ENCODE measurements at regions not wholly inside any gene's neighbourhood (a gene's known extent, or its start where the extent isn't known, plus 50 kb on each side); places are given as distances from the start of the nearest gene placed in this dataset.
"Not testable (repeated sequence)": the region's sequence is repeated elsewhere in the genome, so short reads cannot be mapped to it uniquely, and the experiment has no call there.

- DNase-seq (ENCODE audit: low read depth): not testable (repeated sequence)
These were observed 155.8 kb upstream of the ARHGAP42 start for GRCh38 chr11:100531290-100531689.

GRCh38 chr11:100536979-100537378 is 150.1 kb upstream of the ARHGAP42 start:
- no peak for DNase-seq (ENCODE audit: low read depth)

GRCh38 chr11:100543386-100543785 is 143.7 kb upstream of the ARHGAP42 start:
- DNase-seq (ENCODE audit: low read depth): no peak

GRCh38 chr11:100545556-100545955 is 141.5 kb upstream of the ARHGAP42 start:
- no peak for DNase-seq (ENCODE audit: low read depth)

GRCh38 chr11:100545970-100546369 is 141.1 kb upstream of the ARHGAP42 start:
- no peak for DNase-seq (ENCODE audit: low read depth)

- DNase-seq (ENCODE audit: low read depth): no peak
These were observed 140.4 kb upstream of the ARHGAP42 start for GRCh38 chr11:100546714-100547113.

- DNase-seq (ENCODE audit: low read depth): no peak
These were observed 136.8 kb upstream of the ARHGAP42 start for GRCh38 chr11:100550298-100550697.

DNA sequence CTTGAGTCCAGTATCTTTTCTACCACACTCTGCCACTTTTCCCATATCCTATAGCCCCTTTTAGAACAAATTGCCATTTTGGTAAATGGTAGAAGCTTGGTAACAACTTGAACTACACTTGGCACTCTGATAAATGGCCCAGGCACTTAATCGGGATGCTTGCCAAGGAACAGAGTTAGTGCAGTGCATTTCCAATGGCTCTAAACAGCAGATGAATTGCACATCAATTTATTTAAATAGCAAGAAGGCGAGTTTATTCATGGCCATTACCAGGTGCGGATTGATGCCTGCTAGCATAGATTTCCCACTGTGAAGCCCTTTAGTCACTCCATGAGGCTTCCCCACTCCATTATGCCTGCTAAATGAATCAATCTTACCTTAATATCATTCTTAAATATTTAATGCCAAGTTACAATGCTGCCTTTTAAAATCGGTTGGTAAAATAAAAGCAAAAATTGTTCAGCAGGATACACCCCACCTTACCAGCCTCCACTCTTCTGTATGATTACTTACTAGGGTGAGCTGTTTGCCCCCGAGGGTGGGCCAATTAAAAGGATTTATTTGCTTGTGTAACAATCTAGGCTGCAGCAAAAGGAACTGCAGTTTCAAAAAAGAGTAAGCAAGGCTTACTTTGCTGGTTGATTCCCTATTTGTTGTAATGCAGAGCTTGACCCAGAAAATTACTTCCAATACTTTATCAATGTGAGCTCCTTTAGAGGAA is 136.0 kb upstream of the ARHGAP42 start:
- no peak for DNase-seq (ENCODE audit: low read depth)

GRCh38 chr11:100555931-100556330 is 131.2 kb upstream of the ARHGAP42 start:
- no peak for DNase-seq (ENCODE audit: low read depth)

- DNase-seq (ENCODE audit: low read depth): no peak
These were observed 130.3 kb upstream of the ARHGAP42 start for GRCh38 chr11:100556781-100557180.

DNA sequence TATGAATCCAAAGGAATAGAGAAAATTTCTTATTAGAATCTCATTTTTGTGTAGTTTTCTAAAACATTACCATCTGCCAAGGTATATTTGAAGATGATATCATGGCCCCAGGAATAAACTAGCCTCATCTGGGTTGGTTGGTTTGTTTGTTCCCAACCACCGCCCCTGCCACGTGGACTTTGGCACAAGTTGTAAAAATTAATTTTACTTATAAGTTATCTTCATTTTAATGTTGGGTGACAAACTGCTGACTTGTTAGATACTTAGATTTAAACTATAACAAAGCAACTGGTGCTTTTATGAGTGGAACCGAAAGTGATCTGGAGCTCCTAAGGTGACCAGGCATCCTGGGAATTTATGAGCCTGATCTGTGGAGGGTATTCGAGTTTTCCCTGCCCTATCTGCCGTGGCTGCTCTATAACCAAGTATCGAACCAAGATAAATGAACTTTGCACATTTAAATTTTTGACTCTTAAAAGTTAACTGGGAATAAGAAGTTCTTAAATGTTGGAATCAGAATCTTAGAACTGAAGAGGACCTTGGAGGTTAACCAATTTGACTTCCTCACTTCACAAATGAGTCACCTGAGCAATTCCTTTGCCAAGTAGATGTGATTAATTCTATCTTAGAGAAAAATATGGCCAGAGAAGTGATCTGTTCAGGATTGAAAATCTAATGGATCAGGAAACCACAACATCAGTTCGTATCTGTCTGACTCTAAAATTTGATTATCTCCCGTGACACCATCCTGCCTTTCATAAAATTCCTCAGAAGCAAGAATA is 129.1 kb upstream of the ARHGAP42 start:
- DNase-seq (ENCODE audit: low read depth): peak; percentile 21

DNA sequence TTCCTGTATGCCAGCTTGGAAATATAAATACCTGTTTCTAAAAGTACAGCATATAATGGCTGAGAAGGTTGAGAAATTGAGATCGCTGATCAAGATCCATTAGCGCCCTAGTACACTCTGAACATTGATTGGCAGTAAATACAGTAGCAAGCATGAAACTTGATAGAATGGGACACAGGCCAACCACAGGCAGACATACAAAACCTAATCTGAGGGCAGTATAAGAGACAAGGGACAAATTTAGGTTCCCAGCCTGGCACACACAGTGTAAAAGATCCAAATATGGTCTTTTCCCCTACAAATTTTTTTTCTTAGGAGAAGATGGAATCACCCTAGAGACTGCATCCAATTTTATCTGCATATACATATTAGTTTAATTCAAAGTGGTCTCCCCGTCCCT is 126.5 kb upstream of the ARHGAP42 start:
- no peak for DNase-seq (ENCODE audit: low read depth)

DNA sequence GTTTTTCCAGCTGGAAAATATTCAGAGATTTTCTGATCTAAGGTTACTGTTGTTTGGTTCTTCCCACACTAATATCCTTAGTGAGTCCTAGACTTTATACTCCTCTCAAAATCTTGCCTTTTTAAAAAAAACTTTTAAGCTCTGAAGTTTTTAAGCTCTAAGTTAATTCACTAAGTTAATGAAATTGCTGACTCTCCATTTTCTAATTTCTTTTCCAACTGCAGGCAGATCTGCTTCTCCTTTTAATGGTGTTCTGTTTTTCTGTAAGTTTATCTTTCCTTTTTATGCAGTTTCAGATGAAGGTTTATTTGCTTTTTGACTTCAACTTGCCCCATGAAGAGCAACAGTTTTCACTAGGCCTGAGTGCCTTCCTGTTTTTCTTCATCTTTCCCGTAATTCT is 125.8 kb upstream of the ARHGAP42 start:
- DNase-seq (ENCODE audit: low read depth): no peak

- peak; percentile 39 for DNase-seq (ENCODE audit: low read depth)
These were observed 125.0 kb upstream of the ARHGAP42 start for GRCh38 chr11:100562128-100562527.

- no peak for DNase-seq (ENCODE audit: low read depth)
These were observed 123.4 kb upstream of the ARHGAP42 start for GRCh38 chr11:100563541-100564280.

GRCh38 chr11:100573911-100574513 is 113.1 kb upstream of the ARHGAP42 start:
- DNase-seq (ENCODE audit: low read depth): peak; percentile 12

DNA sequence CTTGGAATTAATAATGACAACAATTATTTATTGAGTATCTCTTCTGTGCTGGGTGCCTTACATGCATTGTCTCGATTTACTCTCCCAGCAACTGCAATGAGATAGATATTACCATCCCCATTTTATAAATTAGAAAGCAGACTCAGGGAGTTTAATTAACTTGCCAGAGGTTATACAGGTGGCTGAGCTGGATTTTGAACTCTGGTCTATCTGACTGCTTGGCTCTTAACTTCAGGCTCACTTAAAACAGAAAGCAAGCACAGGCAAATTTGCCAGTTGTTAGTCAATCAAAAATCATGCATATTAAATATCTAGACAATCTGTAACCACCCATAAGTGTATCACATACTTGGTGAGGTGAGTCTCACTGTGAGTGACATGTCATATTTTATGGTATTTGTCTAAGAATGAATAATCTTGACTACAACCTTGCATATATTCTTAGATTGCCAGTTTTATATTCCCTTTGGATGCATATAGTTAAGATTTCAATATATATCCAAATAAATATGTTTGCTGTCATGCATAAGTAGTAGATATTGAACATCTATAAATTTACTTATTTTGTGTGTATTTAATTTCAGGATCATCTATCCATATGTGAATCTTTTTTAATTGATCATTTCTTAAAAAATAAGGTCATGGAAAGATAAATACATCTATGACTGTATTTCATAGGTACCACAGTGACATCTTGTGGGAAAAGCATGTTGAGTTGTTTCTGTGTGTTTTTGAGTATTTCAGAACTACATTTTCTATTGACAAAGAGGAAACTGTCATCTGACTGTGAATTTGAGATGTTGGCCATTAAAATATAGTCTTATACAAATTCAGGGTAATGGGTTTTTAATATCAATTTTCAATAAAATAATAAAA is 112.0 kb upstream of the ARHGAP42 start:
- no peak for DNase-seq (ENCODE audit: low read depth)

GRCh38 chr11:100575860-100576717 is 111.0 kb upstream of the ARHGAP42 start:
- no peak for DNase-seq (ENCODE audit: low read depth)

- DNase-seq (ENCODE audit: low read depth): no peak
These were observed 110.4 kb upstream of the ARHGAP42 start for GRCh38 chr11:100576718-100577021.

- DNase-seq (ENCODE audit: low read depth): no peak
These were observed 108.2 kb upstream of the ARHGAP42 start for GRCh38 chr11:100578831-100579311.
